SH-SY5Y (cell line): ENCODE measurements at regions not wholly inside any gene's neighbourhood (a gene's known extent, or its start where the extent isn't known, plus 50 kb on each side); places are given as distances from the start of the nearest gene placed in this dataset.

ENCODE experiments used
- GATA2 ChIP-seq: IDR thresholded peaks from 2 replicates; pipeline ENCODE4 v1.6.1; 2011; ENCODE audit warnings: mild to moderate bottlenecking, low read depth, low read length
- GATA3 ChIP-seq: IDR thresholded peaks from 2 replicates; pipeline ENCODE4 v1.6.1; 2011; ENCODE audit warnings: low read depth, mild to moderate bottlenecking, low read length, moderate library complexity

DNA sequence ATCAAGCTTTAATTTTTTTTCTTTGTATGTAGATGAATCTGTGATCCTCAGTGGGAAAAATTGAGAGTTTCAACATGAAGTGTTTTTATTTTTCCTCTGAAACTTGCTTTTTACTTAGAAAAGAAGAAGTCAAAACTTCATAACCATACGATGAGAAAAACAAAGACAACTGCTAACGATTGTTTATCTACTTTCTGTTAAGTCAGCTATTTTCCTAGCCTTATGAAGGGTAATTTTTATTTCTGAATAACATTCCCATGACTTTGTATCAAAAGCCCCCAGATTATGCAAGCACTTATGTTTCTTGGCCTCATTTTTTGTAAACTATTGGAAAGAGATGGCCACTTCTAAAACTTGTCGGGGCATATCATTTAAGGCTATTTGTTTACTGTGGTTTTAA lies 645.1 kb upstream of the PRKX start:
- TF ChIP-seq GATA2 = no peak
- no peak for TF ChIP-seq GATA3
